Adrenal gland (tissue), 9 donors: ENCODE measurements at regions not wholly inside any gene's neighbourhood (a gene's known extent, or its start where the extent isn't known, plus 50 kb on each side); places are given as distances from the start of the nearest gene placed in this dataset.

ENCODE experiments used
- DNase-seq, 7 donors: peaks; one replicate each; pipeline ENCODE4 v3.0.0-alpha.2; 2019 to 2020
- H3K27ac ChIP-seq, 5 donors: fragments of 200-600 bp; sonication (generic) in 4 of 5; 1 replicate in 3 of 5; 2 replicates in 2 of 5; pipeline versions ENCODE4 v1.5.1 to v1.8.0; 2016 to 2020; ENCODE audit warnings: mild to moderate bottlenecking in 1 of 5
- H3K27me3 ChIP-seq: fragments of 200-600 bp; 2 replicates; pipeline ENCODE4 v1.8.0; 2021
- H3K36me3 ChIP-seq, 2 donors: fragments of 200-600 bp; replicated peaks in 1 of 2; 1 replicate in 1 of 2; 2 replicates in 1 of 2; pipeline versions ENCODE4 v1.5.1 to v1.8.0; 2018 to 2022
- H3K4me1 ChIP-seq, 2 donors: fragments of 200-600 bp; replicated peaks in 1 of 2; 1 replicate in 1 of 2; 2 replicates in 1 of 2; pipeline versions ENCODE4 v1.5.1 to v1.8.0; 2018 to 2021
- H3K4me3 ChIP-seq, 4 donors: fragments of 200-600 bp; sonication (generic) in 3 of 4; one replicate each; pipeline ENCODE4 v1.5.1; 2016 to 2018
- H3K9me3 ChIP-seq, 3 donors: fragments of 200-600 bp; sonication (generic) in 1 of 3; replicated peaks in 1 of 3; 1 replicate in 2 of 3; 2 replicates in 1 of 3; pipeline versions ENCODE4 v1.5.1 to v1.8.0; 2016 to 2021
- CTCF ChIP-seq, 6 experiments: fragments of 450-650 bp in 4 of 6; fragments of 200-600 bp in 2 of 6; sonication (generic) in 1 of 6; IDR thresholded peaks; 1 replicate in 5 of 6; 2 replicates in 1 of 6; pipeline versions ENCODE4 v1.5.1 to v1.8.0; 2016 to 2021; ENCODE audit warnings: antibody characterized with exemption in 6 of 6, mild to moderate bottlenecking in 2 of 6, moderate library complexity in 1 of 6
- POLR2A ChIP-seq, 2 donors: fragments of 450-650 bp; IDR thresholded peaks; one replicate each; pipeline ENCODE4 v1.6.1; 2017; ENCODE audit warnings: antibody characterized with exemption in 2 of 2, mild to moderate bottlenecking in 2 of 2, moderate library complexity in 1 of 2
- WGBS, 4 donors: extraction: QIAGEN DNeasy Blood & Tissue Kit in 2 of 4; methylation state at CpG; one replicate each; pipeline versions ENCODE4 v1.1.5 to v1.1.7; 2013 to 2017; 5-methylcytosine and 5-hydroxymethylcytosine counted together
- intact Hi-C, 2 donors: fragments of 100-400 bp; cut with DNase I; formaldehyde crosslinking; loops; one replicate each; pipeline versions ENCODE4 v1.14.1 to v1.15.0; 2022 to 2023
- donor health status: healthy with polysubstance abuse.
- donor health status: Bipolar disorder and iron deficiency.
- donor health status: DM: yes; HTN: yes; CAD: no.
- donor health status: DM: no; HTN: no; CAD: no.
- donor health status: DM: no; HTN: no; CAD: no.

DNA sequence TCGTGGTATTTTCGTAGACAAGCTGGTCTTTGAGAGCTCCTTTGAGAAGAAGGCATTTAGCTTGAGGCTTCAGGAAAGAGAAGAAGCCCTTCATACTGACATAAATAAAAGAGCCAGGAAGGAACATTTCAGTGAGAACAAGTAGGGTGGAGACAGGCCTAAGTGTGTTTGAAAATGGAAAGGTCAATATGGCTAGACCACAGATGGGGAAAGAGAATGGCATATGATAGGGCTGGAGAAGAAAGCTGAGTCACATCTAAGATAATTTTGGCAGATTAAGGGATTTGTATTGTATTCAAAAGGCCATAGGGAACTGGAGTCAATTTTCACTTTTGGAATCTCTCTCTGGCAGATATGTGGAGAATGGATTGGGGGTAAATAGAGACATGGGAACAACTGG, 374.9 kb downstream of the TMEM38B start:
- H3K27me3 ChIP-seq = no peaks in the 10 kb centered on the region
- 84 to 92% (median 87%) methylated on average over 2 of the region's 2 CpGs for WGBS, 4 donors

DNA sequence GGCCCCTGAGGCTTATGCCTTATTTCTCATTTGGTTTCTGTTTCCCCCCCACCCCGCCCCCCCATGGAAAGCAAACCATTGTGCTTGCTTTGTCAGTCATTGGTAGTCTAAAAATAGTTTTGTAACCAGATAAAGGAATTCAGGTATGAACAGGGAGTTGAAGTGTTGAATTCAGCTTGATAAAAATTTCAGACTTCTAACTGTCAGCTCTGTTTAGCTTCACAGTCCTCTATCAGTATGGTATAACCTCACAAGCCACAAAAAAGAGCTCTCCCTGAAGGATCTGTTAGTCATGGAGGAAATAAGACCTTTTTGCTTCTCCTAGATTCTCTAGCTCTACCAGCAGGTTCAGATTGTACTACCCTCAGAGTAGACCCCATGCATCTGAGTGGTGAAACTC, 378.1 kb downstream of the TMEM38B start:
- 59 to 82% (median 69%) methylated on average over 1 of the region's 1 CpG for WGBS, 4 donors
- Histone ChIP-seq H3K9me3 (no peaks in the 10 kb centered on the region), H3K27ac (no peak overlapping the region), H3K4me1 (no peaks in the 10 kb centered on the region), H3K27me3 (no peaks in the 10 kb centered on the region), H3K4me3 (no peak overlapping the region), H3K36me3 (no peaks in the 10 kb centered on the region)
- TF ChIP-seq CTCF (IDR thresholded peaks at IDR 0.05) (no peak), POLR2A (IDR thresholded peaks at IDR 0.05) (no peak)
- DNase-seq = no peak
- intact Hi-C loops = no loop called here

More for the DNA sequence above, 374.9 kb downstream of the TMEM38B start:
- H3K9me3 ChIP-seq = no peaks in the 10 kb centered on the region
- intact Hi-C loops = no loop called here
- no peak overlapping the region for H3K27ac ChIP-seq
- no peaks in the 10 kb centered on the region for H3K4me1 ChIP-seq
- no peak for TF ChIP-seq CTCF (IDR thresholded peaks at IDR 0.05)
- TF ChIP-seq POLR2A (IDR thresholded peaks at IDR 0.05) = no peak
- H3K36me3 ChIP-seq = no peaks in the 10 kb centered on the region
- DNase-seq = no peak
- H3K4me3 ChIP-seq = no peak overlapping the region

GRCh38 chr9:106074006-106074405, 379.7 kb downstream of the TMEM38B start:
- intact Hi-C loops = no loop called here
- no peaks in the 10 kb centered on the region for H3K4me1 ChIP-seq
- no peak for DNase-seq

DNA sequence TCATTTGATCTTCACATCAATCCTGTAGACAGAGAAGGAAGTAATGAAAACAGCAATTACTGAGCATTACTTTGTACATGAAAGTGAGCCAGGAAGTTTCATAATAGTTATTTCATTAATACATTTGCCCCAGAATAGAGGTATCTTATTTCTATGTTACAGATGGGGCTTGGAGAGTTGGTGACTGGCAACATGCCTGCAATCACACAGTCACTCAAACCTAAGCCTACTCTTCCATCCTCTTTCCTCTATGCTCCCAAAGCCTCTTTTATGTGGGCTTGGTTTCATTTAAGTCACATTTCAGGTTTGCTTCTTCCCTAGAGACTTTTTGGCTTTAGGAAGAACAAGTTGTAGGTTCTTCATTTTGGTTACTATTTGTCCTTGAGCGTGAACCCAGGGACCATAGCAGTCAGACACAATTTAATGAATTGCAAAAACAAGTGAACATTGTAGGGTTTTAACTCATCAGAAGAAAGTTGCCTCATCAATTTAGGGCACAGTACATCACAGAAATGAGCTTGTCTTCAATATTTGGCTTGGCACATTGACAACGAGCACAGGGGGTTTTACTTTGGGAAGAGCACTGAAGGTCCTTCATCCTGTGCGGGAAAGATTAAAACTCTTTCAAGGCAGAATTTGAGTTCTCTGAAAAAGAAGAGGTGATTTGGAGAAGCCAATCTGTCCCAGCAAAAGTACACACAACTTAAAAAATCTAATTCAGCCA, 381.1 kb downstream of the TMEM38B start:
- no peak overlapping the region for H3K27ac ChIP-seq
- H3K4me3 ChIP-seq = no peak overlapping the region
- no peak for DNase-seq
- WGBS, 4 donors = 63 to 79% (median 68%) methylated on average over 3 of the region's 3 CpGs
- intact Hi-C loops = no loop called here
- H3K36me3 ChIP-seq = no peaks in the 10 kb centered on the region
- no peaks in the 10 kb centered on the region for H3K9me3 ChIP-seq
- no peaks in the 10 kb centered on the region for H3K27me3 ChIP-seq
- H3K4me1 ChIP-seq = no peaks in the 10 kb centered on the region
- TF ChIP-seq POLR2A (IDR thresholded peaks at IDR 0.05) = no peak
- TF ChIP-seq CTCF (IDR thresholded peaks at IDR 0.05) = no peak

More at GRCh38 chr9:106074006-106074405, 379.7 kb downstream of the TMEM38B start:
- no peak overlapping the region for H3K4me3 ChIP-seq
- 80 to 91% (median 85%) methylated on average over 1 of the region's 1 CpG for WGBS, 4 donors
- TF ChIP-seq CTCF (IDR thresholded peaks at IDR 0.05) = no peak
- TF ChIP-seq POLR2A (IDR thresholded peaks at IDR 0.05) = no peak
- no peak overlapping the region for H3K27ac ChIP-seq
- no peaks in the 10 kb centered on the region for H3K9me3 ChIP-seq
- no peaks in the 10 kb centered on the region for H3K36me3 ChIP-seq
- no peaks in the 10 kb centered on the region for H3K27me3 ChIP-seq
